Left lung (tissue), 4 donors: ENCODE measurements at regions not wholly inside any gene's neighbourhood (a gene's known extent, or its start where the extent isn't known, plus 50 kb on each side); places are given as distances from the start of the nearest gene placed in this dataset.
"Not testable (repeated sequence)": the region's sequence is repeated elsewhere in the genome, so short reads cannot be mapped to it uniquely, and the experiment has no call there.

Source experiments
- ATAC-seq: fragments of 200-7000 bp; cut with Tn5 transposase; one replicate; pipeline ENCODE4 v1.9.1; 2020; ENCODE audit warnings: moderate library complexity
- DNase-seq, 4 donors: peaks; one replicate each; pipeline ENCODE4 v3.0.0-alpha.2; 2013 to 2020
- H3K27ac ChIP-seq, 2 donors: fragments of 200-600 bp; sonication (generic) in 1 of 2; one replicate each; pipeline versions ENCODE4 v1.5.0 to v1.8.0; 2020 to 2021
- H3K27me3 ChIP-seq, 2 donors: fragments of 200-600 bp; sonication (generic) in 1 of 2; one replicate each; pipeline versions ENCODE4 v1.5.0 to v1.8.0; 2020 to 2021
- H3K36me3 ChIP-seq, 2 donors: fragments of 200-600 bp; sonication (generic) in 1 of 2; one replicate each; pipeline versions ENCODE4 v1.5.0 to v1.8.0; 2020 to 2021
- H3K4me1 ChIP-seq, 2 donors: fragments of 200-600 bp; one replicate each; pipeline ENCODE4 v1.8.0; 2021
- H3K4me3 ChIP-seq, 2 donors: fragments of 200-600 bp; sonication (generic) in 1 of 2; one replicate each; pipeline versions ENCODE4 v1.5.0 to v1.8.0; 2020 to 2021; ENCODE audit warnings: mild to moderate bottlenecking in 1 of 2
- H3K9me3 ChIP-seq, 2 donors: fragments of 200-600 bp; sonication (generic) in 1 of 2; one replicate each; pipeline versions ENCODE4 v1.5.0 to v1.8.0; 2020 to 2021
- intact Hi-C, 2 donors: fragments of 100-400 bp; cut with DNase I; formaldehyde crosslinking; loops; one replicate each; pipeline versions ENCODE4 v1.11.2 to v1.14.2; 2022
- TF ChIP-seq, protein P1 (sequence below), 2 donors: fragments of 200-600 bp; sonication (generic) in 1 of 2; IDR thresholded peaks; one replicate each; pipeline versions ENCODE4 v1.5.0 to v1.8.0; 2021; ENCODE audit warnings: antibody characterized with exemption in 2 of 2
- donor health status: DM: no; HTN: yes; CAD: no.
- donor health status: DM: no; HTN: no; CAD: no.

DNA sequence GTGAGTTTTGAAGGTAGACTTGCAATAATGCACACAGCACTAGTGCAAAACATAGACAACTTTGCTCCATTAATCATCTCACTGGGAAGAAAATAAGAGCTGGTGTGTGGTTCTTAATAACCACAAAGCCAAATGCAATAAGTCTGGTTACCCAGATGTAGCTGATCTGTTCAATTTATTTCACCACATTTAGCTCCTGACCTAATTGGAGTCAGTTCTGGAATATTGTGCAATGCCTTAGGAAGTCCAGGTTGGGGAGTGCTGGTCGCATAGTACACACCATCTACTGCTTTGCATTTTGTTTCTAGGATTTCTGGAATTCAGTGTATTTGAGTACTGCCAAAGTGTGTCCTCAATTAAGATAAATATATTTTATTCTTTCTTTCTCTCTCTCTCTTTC is 483.3 kb upstream of the SPRY2 start:
- TF ChIP-seq, protein P1, sequence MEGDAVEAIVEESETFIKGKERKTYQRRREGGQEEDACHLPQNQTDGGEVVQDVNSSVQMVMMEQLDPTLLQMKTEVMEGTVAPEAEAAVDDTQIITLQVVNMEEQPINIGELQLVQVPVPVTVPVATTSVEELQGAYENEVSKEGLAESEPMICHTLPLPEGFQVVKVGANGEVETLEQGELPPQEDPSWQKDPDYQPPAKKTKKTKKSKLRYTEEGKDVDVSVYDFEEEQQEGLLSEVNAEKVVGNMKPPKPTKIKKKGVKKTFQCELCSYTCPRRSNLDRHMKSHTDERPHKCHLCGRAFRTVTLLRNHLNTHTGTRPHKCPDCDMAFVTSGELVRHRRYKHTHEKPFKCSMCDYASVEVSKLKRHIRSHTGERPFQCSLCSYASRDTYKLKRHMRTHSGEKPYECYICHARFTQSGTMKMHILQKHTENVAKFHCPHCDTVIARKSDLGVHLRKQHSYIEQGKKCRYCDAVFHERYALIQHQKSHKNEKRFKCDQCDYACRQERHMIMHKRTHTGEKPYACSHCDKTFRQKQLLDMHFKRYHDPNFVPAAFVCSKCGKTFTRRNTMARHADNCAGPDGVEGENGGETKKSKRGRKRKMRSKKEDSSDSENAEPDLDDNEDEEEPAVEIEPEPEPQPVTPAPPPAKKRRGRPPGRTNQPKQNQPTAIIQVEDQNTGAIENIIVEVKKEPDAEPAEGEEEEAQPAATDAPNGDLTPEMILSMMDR (IDR thresholded peaks at IDR 0.05) = no peak
- no peak overlapping the region for H3K4me3 ChIP-seq
- peaks cover 0 to 25% of the 10 kb centered on the region in 2 donors for H3K9me3 ChIP-seq
- H3K27ac ChIP-seq = no peak overlapping the region
- intact Hi-C loops = no loop called here
- no peaks in the 10 kb centered on the region for H3K27me3 ChIP-seq
- no peaks in the 10 kb centered on the region for H3K4me1 ChIP-seq
- no peak for DNase-seq
- H3K36me3 ChIP-seq = no peaks in the 10 kb centered on the region
- ATAC-seq = peak; percentile 69

DNA sequence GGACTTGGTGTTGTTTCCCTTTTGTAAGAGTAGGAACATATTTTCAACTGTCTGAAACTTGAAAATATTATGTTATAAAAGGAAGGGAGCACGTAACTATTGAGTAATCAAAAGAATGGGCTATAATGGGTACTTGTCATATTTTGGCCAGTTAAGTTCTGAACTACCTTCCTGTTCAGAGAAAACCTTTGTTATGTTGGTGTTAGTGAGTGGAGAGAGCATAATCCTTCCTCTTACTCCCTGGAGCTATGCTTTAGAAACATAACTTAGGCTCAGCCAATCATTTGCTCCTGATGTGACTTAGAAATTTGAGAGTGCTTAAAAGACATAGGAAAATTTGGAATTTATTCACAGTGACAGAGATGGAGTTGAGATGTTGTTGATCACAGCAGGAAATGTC is 482.5 kb upstream of the SPRY2 start:
- Histone ChIP-seq H3K27me3 (no peaks in the 10 kb centered on the region), H3K36me3 (no peaks in the 10 kb centered on the region), H3K9me3 (peaks cover 0 to 17% of the 10 kb centered on the region in 2 donors), H3K27ac (no peak overlapping the region), H3K4me3 (no peak overlapping the region), H3K4me1 (no peaks in the 10 kb centered on the region)
- TF ChIP-seq, protein P1 (IDR thresholded peaks at IDR 0.05) = no peak
- ATAC-seq = peak; percentile 54
- DNase-seq = no peak
- intact Hi-C loops = no loop called here

DNA sequence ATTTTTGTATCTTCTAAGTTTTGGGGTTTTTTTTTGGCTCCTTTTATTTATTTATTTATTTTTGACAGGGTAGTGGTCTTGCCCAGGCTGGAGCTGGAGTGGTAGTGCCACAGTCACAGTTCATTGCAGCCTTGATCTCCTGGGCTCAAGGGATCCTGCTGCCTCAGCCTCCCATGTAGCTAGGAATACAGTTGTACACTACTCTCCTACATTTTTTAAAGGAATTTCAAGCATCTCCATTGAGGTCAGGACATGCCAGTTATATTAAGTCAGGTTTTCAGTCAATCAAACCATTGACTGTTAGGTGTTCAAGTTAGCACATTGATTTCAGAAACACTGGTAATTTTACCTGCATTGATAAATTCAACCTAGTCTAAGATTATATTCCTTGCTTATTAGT is 480.5 kb upstream of the SPRY2 start:
- ATAC-seq = no peak
- TF ChIP-seq, protein P1 (IDR thresholded peaks at IDR 0.05) = no peak

DNA sequence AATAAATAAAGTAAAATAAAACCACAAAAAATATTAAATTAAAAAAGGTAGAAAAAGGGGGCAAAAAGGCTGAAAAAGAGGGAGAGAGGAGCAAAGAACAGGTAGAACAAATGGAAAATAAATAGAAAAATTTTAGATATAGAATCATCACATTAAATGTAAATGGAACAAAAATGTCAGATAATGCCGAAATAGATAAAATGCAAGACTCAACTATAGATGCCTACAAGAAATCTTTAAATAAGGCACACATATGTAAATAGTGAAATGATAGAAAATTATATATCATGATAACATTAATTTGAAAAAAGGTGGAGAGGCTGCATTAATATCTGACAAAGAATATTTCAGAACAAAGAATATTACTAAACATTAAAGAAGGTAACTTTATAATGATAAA is 477.1 kb upstream of the SPRY2 start:
- DNase-seq (no peak), ATAC-seq (no peak)
- TF ChIP-seq, protein P1 (IDR thresholded peaks at IDR 0.05) = no peak
- Histone ChIP-seq H3K27me3 (no peaks in the 10 kb centered on the region), H3K36me3 (no peaks in the 10 kb centered on the region), H3K9me3 (peaks cover 0 to 8% of the 10 kb centered on the region in 2 donors), H3K4me1 (no peaks in the 10 kb centered on the region), H3K4me3 (no peak overlapping the region), H3K27ac (no peak overlapping the region)
- intact Hi-C loops = no loop called here

More for the DNA sequence above, 480.5 kb upstream of the SPRY2 start:
- no peak for DNase-seq
- Histone ChIP-seq H3K36me3 (no peaks in the 10 kb centered on the region), H3K27me3 (no peaks in the 10 kb centered on the region), H3K4me1 (no peaks in the 10 kb centered on the region), H3K27ac (no peak overlapping the region), H3K4me3 (no peak overlapping the region), H3K9me3 (peaks cover 0 to 12% of the 10 kb centered on the region in 2 donors)
- intact Hi-C loops = no loop called here

DNA sequence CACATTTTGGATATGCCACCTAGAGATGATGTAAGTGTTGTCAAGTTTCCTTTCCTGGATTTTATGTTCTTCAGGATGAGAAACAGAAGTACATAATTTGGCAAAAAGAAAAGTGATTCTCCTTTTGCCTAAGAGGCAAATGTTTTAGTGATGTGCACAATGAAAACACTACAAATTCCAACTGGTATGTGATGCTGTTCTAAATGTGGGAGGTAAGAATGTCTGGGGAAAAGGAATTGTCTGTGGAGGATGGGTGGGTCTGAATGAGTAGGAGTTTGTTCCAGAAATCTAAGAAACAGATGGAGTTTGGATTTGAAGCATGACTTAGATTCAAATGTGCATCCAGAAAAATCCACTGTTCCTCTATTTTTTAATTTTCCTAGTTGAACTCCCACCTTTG is 473.6 kb upstream of the SPRY2 start:
- intact Hi-C loops = no loop called here
- Histone ChIP-seq H3K27ac (no peak overlapping the region), H3K27me3 (no peaks in the 10 kb centered on the region), H3K9me3 (peaks cover 0 to 19% of the 10 kb centered on the region in 2 donors), H3K36me3 (no peaks in the 10 kb centered on the region), H3K4me3 (no peak overlapping the region), H3K4me1 (no peaks in the 10 kb centered on the region)
- TF ChIP-seq, protein P1 (IDR thresholded peaks at IDR 0.05) = no peak
- no peak for DNase-seq
- no peak for ATAC-seq

DNA sequence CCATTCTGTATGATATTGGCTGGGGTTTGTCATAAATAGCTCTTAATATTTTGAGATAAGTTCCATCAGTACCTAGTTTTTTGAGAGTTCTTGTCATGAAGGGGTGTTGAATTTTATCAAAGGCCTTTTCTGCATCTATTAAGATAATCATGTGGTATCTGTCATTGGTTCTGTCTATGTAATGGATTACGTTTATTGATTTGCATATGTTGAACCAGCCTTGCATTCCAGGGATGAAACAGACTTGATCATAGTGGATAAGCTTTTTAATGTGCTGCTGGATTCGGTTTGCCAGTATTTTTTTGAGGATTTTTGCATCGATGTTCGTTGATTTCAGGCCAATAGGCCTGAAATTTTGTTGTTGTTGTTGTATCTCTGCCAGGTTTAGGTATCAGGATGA is 469.4 kb upstream of the SPRY2 start:
- intact Hi-C loops, DNase-seq, H3K4me1 ChIP-seq: not testable (repeated sequence)

More for the DNA sequence above, 469.4 kb upstream of the SPRY2 start:
- not testable (repeated sequence) for H3K27ac ChIP-seq, H3K27me3 ChIP-seq, H3K4me3 ChIP-seq, ATAC-seq, H3K36me3 ChIP-seq
- peaks cover 0 to 10% of the 10 kb centered on the region in 2 donors for H3K9me3 ChIP-seq
